ENCODE measurements at regions not wholly inside any gene's neighbourhood (a gene's known extent, or its start where the extent isn't known, plus 50 kb on each side); places are given as distances from the start of the nearest gene placed in this dataset.
"Not testable (repeated sequence)": the region's sequence is repeated elsewhere in the genome, so short reads cannot be mapped to it uniquely, and the experiment has no call there.

DNA sequence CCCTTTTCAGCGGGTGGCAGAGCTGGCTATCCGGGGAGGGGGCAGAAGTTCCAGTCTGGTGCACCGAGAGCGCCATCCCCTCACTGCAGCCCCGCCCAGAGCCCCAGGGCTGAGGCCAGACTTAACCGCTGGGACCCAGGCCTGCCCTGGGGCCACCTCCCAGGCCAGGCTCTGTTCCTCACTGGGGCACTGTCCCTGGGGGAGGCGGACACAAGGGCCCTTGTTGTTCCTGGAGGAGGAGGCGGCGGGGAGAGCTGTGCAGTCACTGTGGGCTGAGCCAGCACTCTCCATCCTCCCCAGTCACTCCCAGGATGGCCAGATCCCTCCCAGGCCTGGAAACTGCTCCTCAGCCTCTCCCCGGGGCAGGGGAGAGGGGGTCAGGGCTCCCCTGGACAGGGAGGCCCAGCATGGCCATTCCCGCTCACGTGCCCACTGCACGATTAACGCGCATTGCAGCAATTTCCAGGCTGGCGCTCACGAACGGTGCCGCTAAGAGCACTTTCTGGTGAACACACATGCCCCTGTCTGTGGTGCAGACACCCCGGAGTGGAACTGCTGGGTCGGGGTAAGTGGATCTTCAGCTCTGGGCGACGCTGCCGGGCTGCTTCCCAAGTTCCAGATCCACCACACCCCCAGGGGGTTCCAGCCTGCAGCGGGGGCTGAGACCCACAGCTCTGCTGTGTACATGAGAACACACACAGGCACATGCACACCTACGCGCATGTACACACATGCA is 89.8 kb upstream of the SFSWAP start:
- TF ChIP-seq, protein P1, sequence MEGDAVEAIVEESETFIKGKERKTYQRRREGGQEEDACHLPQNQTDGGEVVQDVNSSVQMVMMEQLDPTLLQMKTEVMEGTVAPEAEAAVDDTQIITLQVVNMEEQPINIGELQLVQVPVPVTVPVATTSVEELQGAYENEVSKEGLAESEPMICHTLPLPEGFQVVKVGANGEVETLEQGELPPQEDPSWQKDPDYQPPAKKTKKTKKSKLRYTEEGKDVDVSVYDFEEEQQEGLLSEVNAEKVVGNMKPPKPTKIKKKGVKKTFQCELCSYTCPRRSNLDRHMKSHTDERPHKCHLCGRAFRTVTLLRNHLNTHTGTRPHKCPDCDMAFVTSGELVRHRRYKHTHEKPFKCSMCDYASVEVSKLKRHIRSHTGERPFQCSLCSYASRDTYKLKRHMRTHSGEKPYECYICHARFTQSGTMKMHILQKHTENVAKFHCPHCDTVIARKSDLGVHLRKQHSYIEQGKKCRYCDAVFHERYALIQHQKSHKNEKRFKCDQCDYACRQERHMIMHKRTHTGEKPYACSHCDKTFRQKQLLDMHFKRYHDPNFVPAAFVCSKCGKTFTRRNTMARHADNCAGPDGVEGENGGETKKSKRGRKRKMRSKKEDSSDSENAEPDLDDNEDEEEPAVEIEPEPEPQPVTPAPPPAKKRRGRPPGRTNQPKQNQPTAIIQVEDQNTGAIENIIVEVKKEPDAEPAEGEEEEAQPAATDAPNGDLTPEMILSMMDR (IDR thresholded peaks at IDR 0.05; ENCODE audit: control insufficient read depth, insufficient read depth, low read depth, low read length, missing control alignments): no peak
- no peak overlapping the region for H3K4me3 ChIP-seq (ENCODE audit: control insufficient read depth, low read depth, low read length)
- no peak for DNase-seq (ENCODE audit: low read depth)

- TF ChIP-seq, protein P1 (IDR thresholded peaks at IDR 0.05; ENCODE audit: control insufficient read depth, insufficient read depth, low read depth, low read length, missing control alignments): no peak
- no peak for DNase-seq (ENCODE audit: low read depth)
- H3K4me3 ChIP-seq (ENCODE audit: control insufficient read depth, low read depth, low read length): no peak overlapping the region
Measured at GRCh38 chr12:131621701-131622421, 89.0 kb upstream of the SFSWAP start.

- no peak for DNase-seq (ENCODE audit: low read depth)
- no peak overlapping the region for H3K4me3 ChIP-seq (ENCODE audit: control insufficient read depth, low read depth, low read length)
- TF ChIP-seq, protein P1 (IDR thresholded peaks at IDR 0.05; ENCODE audit: control insufficient read depth, insufficient read depth, low read depth, low read length, missing control alignments): no peak
Measured at GRCh38 chr12:131622422-131622955, 88.4 kb upstream of the SFSWAP start.

DNA sequence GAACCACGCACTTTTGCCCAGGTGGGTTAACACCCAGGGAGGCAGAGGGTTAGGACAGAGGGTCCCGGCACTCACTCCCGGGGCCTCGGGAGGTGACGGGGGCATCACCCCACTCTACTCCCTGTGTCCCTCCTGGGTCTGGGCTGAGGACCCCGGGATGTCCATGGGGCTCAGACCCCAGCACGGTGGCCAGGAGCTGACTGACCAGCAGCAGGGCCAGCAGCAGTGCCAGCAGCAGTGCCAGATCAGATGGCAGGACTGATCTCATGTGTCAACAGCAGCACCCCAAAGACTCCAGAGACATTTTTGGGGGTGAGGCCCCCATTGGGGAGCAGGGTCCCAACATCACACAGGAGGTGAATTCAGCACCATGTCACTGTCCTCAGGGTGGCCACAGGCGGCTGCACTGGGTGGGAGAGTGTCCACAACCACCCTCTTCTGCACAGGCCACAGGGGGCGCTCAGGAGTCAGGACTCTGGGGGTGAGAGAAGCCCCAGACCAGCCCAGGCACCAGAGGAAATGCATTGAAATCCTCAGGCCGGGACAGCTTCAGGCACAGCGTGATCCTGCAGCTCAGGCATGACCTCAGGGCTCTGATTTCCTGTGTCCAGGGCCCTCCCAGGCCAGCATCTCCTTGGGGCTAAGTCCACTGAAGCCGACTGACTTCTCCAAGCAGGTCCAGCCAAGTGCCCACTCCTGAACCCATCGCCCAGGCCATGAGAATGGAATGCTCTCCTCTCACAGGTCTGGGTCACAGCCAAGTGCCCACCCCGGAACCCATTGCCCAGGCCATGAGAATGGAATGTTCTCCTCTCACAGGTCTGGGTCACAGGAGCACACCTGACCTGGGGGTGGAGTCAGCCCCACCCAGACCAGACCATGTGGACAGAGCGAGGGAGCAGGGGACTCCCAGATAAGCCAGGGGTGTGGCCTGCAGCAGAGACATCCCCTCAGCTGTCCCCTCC is 87.2 kb upstream of the SFSWAP start:
- DNase-seq (ENCODE audit: low read depth); H3K4me3 ChIP-seq (ENCODE audit: control insufficient read depth, low read depth, low read length): not testable (repeated sequence)
- TF ChIP-seq, protein P1 (IDR thresholded peaks at IDR 0.05; ENCODE audit: control insufficient read depth, insufficient read depth, low read depth, low read length, missing control alignments): peak; percentile 5

GRCh38 chr12:131624369-131624739 is 86.5 kb upstream of the SFSWAP start:
- DNase-seq (ENCODE audit: low read depth); H3K4me3 ChIP-seq (ENCODE audit: control insufficient read depth, low read depth, low read length): not testable (repeated sequence)

DNA sequence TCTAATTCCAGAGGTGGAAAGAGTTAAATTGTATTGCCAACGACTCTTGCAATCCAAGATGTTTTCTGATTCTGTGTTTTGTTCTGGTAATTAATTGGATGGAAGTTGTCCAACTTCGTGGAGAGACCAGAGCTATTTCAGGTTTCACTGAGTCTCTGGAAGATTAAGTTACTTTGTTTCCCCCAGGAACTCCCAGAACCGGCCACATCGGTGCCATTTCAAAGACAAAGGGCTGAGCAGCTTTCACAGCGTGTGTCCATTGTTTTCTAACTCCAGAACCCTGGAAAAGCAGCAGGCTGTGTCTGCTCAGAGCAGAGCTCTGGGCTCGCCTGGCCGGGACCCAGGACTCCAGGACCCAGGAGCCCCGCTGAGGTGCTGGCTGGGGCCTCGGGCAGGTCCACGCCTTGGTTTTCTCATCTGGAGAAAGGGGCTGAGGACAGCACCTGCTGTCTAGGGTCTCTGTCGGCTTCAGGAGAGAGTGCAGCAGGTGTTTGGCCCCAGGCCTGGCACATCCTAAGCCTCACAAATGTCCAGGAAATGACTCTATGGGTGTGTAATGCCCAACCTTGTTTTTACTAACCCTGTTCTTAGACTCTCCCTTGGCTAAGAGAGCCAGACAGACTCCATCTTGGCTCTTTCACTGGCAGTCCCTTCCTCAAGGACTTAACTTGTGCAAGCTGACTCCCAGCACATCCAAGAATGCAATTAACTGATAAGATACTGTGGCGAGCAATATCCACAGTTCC is 86.0 kb upstream of the SFSWAP start:
- not testable (repeated sequence) for H3K4me3 ChIP-seq (ENCODE audit: control insufficient read depth, low read depth, low read length); DNase-seq (ENCODE audit: low read depth)

- H3K4me3 ChIP-seq (ENCODE audit: control insufficient read depth, low read depth, low read length); DNase-seq (ENCODE audit: low read depth): not testable (repeated sequence)
Measured at GRCh38 chr12:131625966-131626722, 84.7 kb upstream of the SFSWAP start.

- not testable (repeated sequence) for DNase-seq (ENCODE audit: low read depth); H3K4me3 ChIP-seq (ENCODE audit: control insufficient read depth, low read depth, low read length)
Measured at GRCh38 chr12:131627151-131628022, 83.5 kb upstream of the SFSWAP start.
